ENCODE measurements at regions not wholly inside any gene's neighbourhood (a gene's known extent, or its start where the extent isn't known, plus 50 kb on each side); places are given as distances from the start of the nearest gene placed in this dataset.

- Histone ChIP-seq H3K36me3 (no peaks in the 10 kb centered on the region), H3K4me3 (no peak overlapping the region), H3K27ac (no peak overlapping the region), H3K9me3 (no peaks in the 10 kb centered on the region), H3K27me3 (no peaks in the 10 kb centered on the region), H3K4me1 (peaks cover 0 to 8% (median 1%) of the 10 kb centered on the region in 4 donors)
- 49 to 58% methylated on average over 6 of the region's 6 CpGs for WGBS, 2 donors
- no peak for TF ChIP-seq CTCF (IDR thresholded peaks at IDR 0.05)
- peak in 1 of 2 donors; percentile 36 for TF ChIP-seq EP300 (IDR thresholded peaks at IDR 0.05)
- no peak for TF ChIP-seq POLR2A (IDR thresholded peaks at IDR 0.05)
- peak; percentile 51 to 66 for DNase-seq (ENCODE audit: low spot score in 2 of 2)
These were observed 109.5 kb upstream of the TMEM72 start for GRCh38 chr10:44801383-44802327.

GRCh38 chr10:44803862-44804261, 107.3 kb upstream of the TMEM72 start:
- Histone ChIP-seq H3K36me3 (no peaks in the 10 kb centered on the region), H3K4me1 (peaks cover 0 to 19% (median 5%) of the 10 kb centered on the region in 4 donors), H3K27me3 (no peaks in the 10 kb centered on the region), H3K4me3 (no peak overlapping the region), H3K9me3 (no peaks in the 10 kb centered on the region), H3K27ac (no peak overlapping the region)
- TF ChIP-seq EP300 (IDR thresholded peaks at IDR 0.05), result no peak
- TF ChIP-seq POLR2A (IDR thresholded peaks at IDR 0.05), result no peak
- TF ChIP-seq CTCF (IDR thresholded peaks at IDR 0.05), result no peak
- WGBS, 2 donors, result 57 to 70% methylated on average over 2 of the region's 2 CpGs
- DNase-seq (ENCODE audit: low spot score in 2 of 2), result no peak

- WGBS, 2 donors, result 76 to 86% methylated on average over 1 of the region's 1 CpG
- Histone ChIP-seq H3K27me3 (no peaks in the 10 kb centered on the region), H3K4me3 (no peak overlapping the region), H3K36me3 (no peaks in the 10 kb centered on the region), H3K4me1 (peaks cover 0 to 19% (median 5%) of the 10 kb centered on the region in 4 donors), H3K9me3 (no peaks in the 10 kb centered on the region), H3K27ac (no peak overlapping the region)
- DNase-seq (ENCODE audit: low spot score in 2 of 2), result no peak
- TF ChIP-seq POLR2A (IDR thresholded peaks at IDR 0.05) (no peak), CTCF (IDR thresholded peaks at IDR 0.05) (no peak), EP300 (IDR thresholded peaks at IDR 0.05) (no peak)
These were observed 106.5 kb upstream of the TMEM72 start for GRCh38 chr10:44804661-44805060.

- TF ChIP-seq EP300 (IDR thresholded peaks at IDR 0.05) (no peak), POLR2A (IDR thresholded peaks at IDR 0.05) (no peak), CTCF (IDR thresholded peaks at IDR 0.05) (no peak)
- Histone ChIP-seq H3K27ac (no peak overlapping the region), H3K9me3 (no peaks in the 10 kb centered on the region), H3K27me3 (no peaks in the 10 kb centered on the region), H3K36me3 (no peaks in the 10 kb centered on the region), H3K4me1 (peaks cover 0 to 19% (median 5%) of the 10 kb centered on the region in 4 donors), H3K4me3 (no peak overlapping the region)
- DNase-seq (ENCODE audit: low spot score in 2 of 2), result no peak
- WGBS, 2 donors, result 69 to 74% methylated on average over 6 of the region's 6 CpGs
These were observed 105.5 kb upstream of the TMEM72 start for GRCh38 chr10:44805466-44806210.

GRCh38 chr10:44806950-44807349, 104.2 kb upstream of the TMEM72 start:
- Histone ChIP-seq H3K4me3 (no peak overlapping the region), H3K4me1 (peaks cover 0 to 15% (median 5%) of the 10 kb centered on the region in 4 donors), H3K27ac (peak overlapping the region in 1 of 4 donors; percentile 14), H3K9me3 (no peaks in the 10 kb centered on the region), H3K27me3 (no peaks in the 10 kb centered on the region), H3K36me3 (no peaks in the 10 kb centered on the region)
- DNase-seq (ENCODE audit: low spot score in 2 of 2), result no peak
- WGBS, 2 donors, result 11 to 18% methylated on average over 3 of the region's 3 CpGs
- TF ChIP-seq POLR2A (IDR thresholded peaks at IDR 0.05), result no peak
- no peak for TF ChIP-seq EP300 (IDR thresholded peaks at IDR 0.05)
- TF ChIP-seq CTCF (IDR thresholded peaks at IDR 0.05), result no peak
